Left renal cortex interstitium (tissue), 4 donors: ENCODE measurements at regions not wholly inside any gene's neighbourhood (a gene's known extent, or its start where the extent isn't known, plus 50 kb on each side); places are given as distances from the start of the nearest gene placed in this dataset.

Source experiments
- DNase-seq, 4 donors: peaks; one replicate each; pipeline ENCODE4 v3.0.0-alpha.2; 2013; ENCODE audit warnings: low read depth in 4 of 4, low spot score in 2 of 4, missing footprints in 1 of 4

DNA sequence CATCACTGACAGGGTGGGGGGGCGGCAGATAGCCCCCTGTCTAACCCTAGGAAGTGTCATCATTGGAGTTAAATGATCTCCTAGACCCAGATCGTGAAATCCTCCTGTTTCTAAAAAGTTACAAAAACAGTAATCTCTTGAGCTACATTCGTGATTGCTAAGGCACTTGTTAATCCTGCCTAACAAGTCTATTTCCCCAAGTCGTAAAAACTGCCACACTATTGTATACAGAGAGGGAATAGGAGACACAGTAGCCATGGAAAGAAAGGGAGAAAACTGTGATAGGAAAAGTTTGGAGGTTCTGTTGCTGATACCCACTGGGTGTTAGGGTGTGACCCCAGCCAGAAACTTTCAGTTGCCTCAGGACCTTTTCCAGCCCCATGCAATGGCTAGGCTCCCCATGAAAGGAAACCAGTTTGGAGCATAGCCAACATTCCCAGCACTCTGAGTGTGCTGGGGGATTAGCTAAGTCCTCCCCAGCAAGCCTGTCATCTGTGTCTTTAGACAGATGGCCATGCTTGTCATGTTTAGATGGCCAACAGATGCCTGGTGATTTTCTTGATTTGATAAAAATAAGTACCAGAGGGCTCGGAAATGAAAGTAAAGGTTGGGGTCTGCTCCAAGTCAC, 63.3 kb upstream of the ANXA10 start:
- no peak for DNase-seq

GRCh38 chr4:168037676-168038075, 54.7 kb upstream of the ANXA10 start:
- no peak for DNase-seq

DNA sequence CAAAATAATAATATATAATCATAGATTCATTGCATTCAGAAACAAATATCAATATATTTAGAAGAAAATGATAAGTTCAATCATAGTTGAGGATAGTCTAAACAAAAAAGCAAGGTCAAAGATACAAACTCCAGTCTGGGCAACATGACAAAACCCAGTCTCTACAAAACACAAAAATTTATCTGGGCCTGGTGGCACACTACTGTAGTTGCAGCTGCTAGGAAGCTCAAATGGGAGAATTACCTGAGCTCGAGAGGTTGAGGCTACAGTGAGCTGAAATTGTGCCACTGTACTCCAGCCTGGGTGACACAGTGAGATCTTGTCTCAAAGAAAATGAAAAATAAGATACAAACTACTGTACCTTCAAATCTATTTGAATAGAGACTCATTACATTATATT, 52.7 kb upstream of the ANXA10 start:
- DNase-seq = no peak
